ENCODE measurements at regions not wholly inside any gene's neighbourhood (a gene's known extent, or its start where the extent isn't known, plus 50 kb on each side); places are given as distances from the start of the nearest gene placed in this dataset.

GRCh38 chr6:14625173-14625895 is 507.8 kb downstream of the CD83 start:
- no peak for DNase-seq

GRCh38 chr6:14626556-14626955 is 509.0 kb downstream of the CD83 start:
- no peak for DNase-seq

GRCh38 chr6:14630016-14630415 is 512.4 kb downstream of the CD83 start:
- DNase-seq: no peak

GRCh38 chr6:14633479-14633878 is 515.9 kb downstream of the CD83 start:
- DNase-seq: no peak

GRCh38 chr6:14634072-14634471 is 516.5 kb downstream of the CD83 start:
- DNase-seq: no peak

GRCh38 chr6:14635195-14635594 is 517.6 kb downstream of the CD83 start:
- DNase-seq: no peak

- no peak for DNase-seq
Measured at GRCh38 chr6:14635934-14636591, 518.5 kb downstream of the CD83 start.

- no peak for DNase-seq
Measured at GRCh38 chr6:14638435-14638905, 520.9 kb downstream of the CD83 start.

GRCh38 chr6:14638906-14639761 is 521.6 kb downstream of the CD83 start:
- peak; percentile 2 for DNase-seq

- DNase-seq: no peak
Measured at GRCh38 chr6:14639983-14640599, 522.5 kb downstream of the CD83 start.

- no peak for DNase-seq
Measured at GRCh38 chr6:14640631-14641030, 523.1 kb downstream of the CD83 start.

- DNase-seq: no peak
Measured at GRCh38 chr6:14641423-14642135, 524.0 kb downstream of the CD83 start.

- no peak for DNase-seq
Measured at GRCh38 chr6:14642136-14642505, 524.5 kb downstream of the CD83 start.

GRCh38 chr6:14642842-14643241 is 525.3 kb downstream of the CD83 start:
- no peak for DNase-seq

GRCh38 chr6:14644381-14644780 is 526.8 kb downstream of the CD83 start:
- no peak for DNase-seq

GRCh38 chr6:14645221-14645620 is 527.6 kb downstream of the CD83 start:
- DNase-seq: no peak

- no peak for DNase-seq
Measured at GRCh38 chr6:14645841-14646240, 528.3 kb downstream of the CD83 start.

- no peak for DNase-seq
Measured at GRCh38 chr6:14646371-14646770, 528.8 kb downstream of the CD83 start.

GRCh38 chr6:14647357-14647756 is 529.8 kb downstream of the CD83 start:
- no peak for DNase-seq

- DNase-seq: no peak
Measured at GRCh38 chr6:14652536-14652935, 535.0 kb downstream of the CD83 start.

GRCh38 chr6:14655201-14656061 is 537.9 kb downstream of the CD83 start:
- no peak for DNase-seq
